ENCODE measurements at regions not wholly inside any gene's neighbourhood (a gene's known extent, or its start where the extent isn't known, plus 50 kb on each side); places are given as distances from the start of the nearest gene placed in this dataset.
A peak's percentile ranks its signal among the peaks of the same experiment; 100 is the strongest.

DNA sequence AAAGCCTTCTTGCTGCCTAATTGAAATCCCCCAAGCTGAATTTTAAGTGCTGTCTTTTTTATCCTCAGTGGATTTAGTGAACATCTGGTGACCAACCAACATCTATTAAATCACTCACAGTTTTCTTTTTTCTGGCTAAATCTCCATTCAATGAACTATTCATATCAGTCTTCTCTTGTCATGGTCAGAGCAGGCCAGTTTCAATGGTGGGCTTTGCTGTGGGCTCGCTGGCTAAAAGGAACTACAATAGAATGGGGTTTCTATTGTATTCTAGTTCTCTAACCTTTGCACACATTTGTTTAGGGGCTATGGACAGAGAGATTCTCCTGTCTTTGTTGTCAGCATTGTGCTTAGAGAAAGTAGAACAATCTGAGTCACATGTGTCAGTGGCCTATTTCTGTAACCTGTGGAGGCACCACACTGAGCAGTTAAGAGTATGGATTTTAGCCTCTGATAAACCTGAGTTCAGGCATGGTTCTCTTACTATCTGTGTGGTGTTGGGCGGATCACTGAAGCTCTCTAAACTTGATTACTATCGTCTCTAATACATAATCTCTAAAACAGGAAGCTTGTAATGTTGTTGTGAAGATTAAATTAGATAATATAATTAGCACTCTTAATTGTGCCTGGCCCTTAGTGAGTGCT, 94.2 kb upstream of the CADM1 start:
- Histone ChIP-seq H3K27me3 (ENCODE audit: control insufficient read depth, insufficient read depth, low read length, poor library complexity, severe bottlenecking) (peaks cover 47% of the 10 kb centered on the region), H3K27ac (ENCODE audit: low read depth, low read length) (no peak overlapping the region), H3K4me1 (ENCODE audit: control insufficient read depth, insufficient read depth, low read length) (peaks cover 8% of the 10 kb centered on the region), H3K9me3 (ENCODE audit: control insufficient read depth, low read length) (peaks cover 8% of the 10 kb centered on the region), H3K36me3 (ENCODE audit: control insufficient read depth, insufficient read depth, low read length) (no peaks in the 10 kb centered on the region), H3K4me3 (ENCODE audit: low read length) (no peak overlapping the region), H3K9ac (ENCODE audit: extremely low read depth, low read length, poor library complexity, severe bottlenecking) (no peak overlapping the region)
- peak; percentile 56 for DNase-seq
- Mint-ChIP-seq H3K27ac (no peak overlapping the region), H3K27me3 (ENCODE audit: insufficient read depth) (peaks cover 53% of the 10 kb centered on the region), H3K36me3 (ENCODE audit: low read depth) (no peaks in the 10 kb centered on the region), H3K4me3 (no peak overlapping the region), H3K4me1 (peaks cover 26% of the 10 kb centered on the region), H3K9me3 (no peaks in the 10 kb centered on the region)
- WGBS, 2 experiments (ENCODE audit: insufficient coverage in 1 of 2, insufficient read length in 1 of 2) = 53 to 80% methylated on average over 1 of the region's 3 CpGs
- TF ChIP-seq, protein P1, sequence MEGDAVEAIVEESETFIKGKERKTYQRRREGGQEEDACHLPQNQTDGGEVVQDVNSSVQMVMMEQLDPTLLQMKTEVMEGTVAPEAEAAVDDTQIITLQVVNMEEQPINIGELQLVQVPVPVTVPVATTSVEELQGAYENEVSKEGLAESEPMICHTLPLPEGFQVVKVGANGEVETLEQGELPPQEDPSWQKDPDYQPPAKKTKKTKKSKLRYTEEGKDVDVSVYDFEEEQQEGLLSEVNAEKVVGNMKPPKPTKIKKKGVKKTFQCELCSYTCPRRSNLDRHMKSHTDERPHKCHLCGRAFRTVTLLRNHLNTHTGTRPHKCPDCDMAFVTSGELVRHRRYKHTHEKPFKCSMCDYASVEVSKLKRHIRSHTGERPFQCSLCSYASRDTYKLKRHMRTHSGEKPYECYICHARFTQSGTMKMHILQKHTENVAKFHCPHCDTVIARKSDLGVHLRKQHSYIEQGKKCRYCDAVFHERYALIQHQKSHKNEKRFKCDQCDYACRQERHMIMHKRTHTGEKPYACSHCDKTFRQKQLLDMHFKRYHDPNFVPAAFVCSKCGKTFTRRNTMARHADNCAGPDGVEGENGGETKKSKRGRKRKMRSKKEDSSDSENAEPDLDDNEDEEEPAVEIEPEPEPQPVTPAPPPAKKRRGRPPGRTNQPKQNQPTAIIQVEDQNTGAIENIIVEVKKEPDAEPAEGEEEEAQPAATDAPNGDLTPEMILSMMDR (conservative IDR thresholded peaks at IDR 0.05) = no peak

DNA sequence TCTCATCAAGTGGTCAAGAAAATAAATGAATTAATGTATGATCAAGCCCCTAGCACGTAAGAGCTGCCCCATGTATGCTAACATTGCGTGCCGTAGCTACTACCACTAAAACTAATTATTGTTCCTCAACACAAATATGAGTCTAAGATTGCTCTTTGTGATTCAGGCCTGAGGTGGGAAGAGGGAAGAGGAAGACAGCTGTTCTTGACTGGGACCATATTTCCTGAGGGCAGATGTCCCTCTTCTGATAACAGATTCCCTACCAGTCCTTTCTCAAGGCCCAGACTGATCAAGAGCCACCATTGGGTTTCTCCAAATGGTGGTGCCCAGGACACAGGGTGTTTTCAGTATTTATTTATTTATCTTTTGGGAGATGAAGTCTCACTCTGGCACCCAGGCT, 87.2 kb upstream of the CADM1 start:
- H3K27ac Mint-ChIP-seq = no peak overlapping the region
- TF ChIP-seq, protein P1 (conservative IDR thresholded peaks at IDR 0.05) = no peak
- no peak for DNase-seq
- peaks cover 12% of the 10 kb centered on the region for H3K4me1 Mint-ChIP-seq
- WGBS, 2 experiments (ENCODE audit: insufficient coverage in 1 of 2, insufficient read length in 1 of 2) = 83 to 97% methylated on average over 1 to 3 of the region's 3 CpGs
- Histone ChIP-seq H3K36me3 (ENCODE audit: control insufficient read depth, insufficient read depth, low read length) (no peaks in the 10 kb centered on the region), H3K4me1 (ENCODE audit: control insufficient read depth, insufficient read depth, low read length) (no peaks in the 10 kb centered on the region), H3K27me3 (ENCODE audit: control insufficient read depth, insufficient read depth, low read length, poor library complexity, severe bottlenecking) (peaks cover 38% of the 10 kb centered on the region), H3K27ac (ENCODE audit: low read depth, low read length) (no peak overlapping the region), H3K9me3 (ENCODE audit: control insufficient read depth, low read length) (peaks cover 18% of the 10 kb centered on the region), H3K4me3 (ENCODE audit: low read length) (no peak overlapping the region), H3K9ac (ENCODE audit: extremely low read depth, low read length, poor library complexity, severe bottlenecking) (no peak overlapping the region)
- no peaks in the 10 kb centered on the region for H3K36me3 Mint-ChIP-seq (ENCODE audit: low read depth)
- peaks cover 17% of the 10 kb centered on the region for H3K9me3 Mint-ChIP-seq
- peaks cover 36% of the 10 kb centered on the region for H3K27me3 Mint-ChIP-seq (ENCODE audit: insufficient read depth)
- no peak overlapping the region for H3K4me3 Mint-ChIP-seq

DNA sequence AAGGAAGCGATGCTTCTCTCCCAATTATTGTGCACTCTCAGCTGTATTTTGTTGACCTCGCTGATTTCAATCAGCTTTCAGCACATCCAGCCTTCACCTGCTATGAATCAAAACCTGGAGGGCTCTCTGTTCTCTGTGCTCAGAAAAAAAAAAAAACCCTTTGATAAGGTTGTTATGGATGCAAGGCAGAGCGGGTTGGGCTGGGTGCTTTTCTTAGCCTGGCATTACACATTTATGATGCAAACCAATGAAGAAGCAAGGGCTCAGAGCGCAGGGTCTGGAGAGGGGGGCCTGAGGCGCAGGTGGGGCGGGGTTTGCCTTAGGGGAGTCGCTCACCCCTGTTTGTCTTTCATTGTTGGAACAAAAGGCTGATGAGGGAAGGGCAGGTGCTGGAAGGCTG, 86.0 kb upstream of the CADM1 start:
- no peak overlapping the region for H3K4me3 Mint-ChIP-seq
- H3K4me3 ChIP-seq (ENCODE audit: low read length) = no peak overlapping the region
- no peaks in the 10 kb centered on the region for H3K4me1 ChIP-seq (ENCODE audit: control insufficient read depth, insufficient read depth, low read length)
- H3K27ac ChIP-seq (ENCODE audit: low read depth, low read length) = no peak overlapping the region
- H3K9me3 Mint-ChIP-seq = peaks cover 17% of the 10 kb centered on the region
- WGBS, 2 experiments (ENCODE audit: insufficient coverage in 1 of 2, insufficient read length in 1 of 2) = 90 to 92% methylated on average over 6 to 7 of the region's 7 CpGs
- peaks cover 18% of the 10 kb centered on the region for H3K9me3 ChIP-seq (ENCODE audit: control insufficient read depth, low read length)
- H3K4me1 Mint-ChIP-seq = peaks cover 12% of the 10 kb centered on the region
- H3K36me3 ChIP-seq (ENCODE audit: control insufficient read depth, insufficient read depth, low read length) = no peaks in the 10 kb centered on the region
- H3K36me3 Mint-ChIP-seq (ENCODE audit: low read depth) = no peaks in the 10 kb centered on the region
- DNase-seq = no peak
- no peak overlapping the region for H3K9ac ChIP-seq (ENCODE audit: extremely low read depth, low read length, poor library complexity, severe bottlenecking)
- H3K27ac Mint-ChIP-seq = no peak overlapping the region
- TF ChIP-seq, protein P1 (conservative IDR thresholded peaks at IDR 0.05) = no peak
- peaks cover 29% of the 10 kb centered on the region for H3K27me3 Mint-ChIP-seq (ENCODE audit: insufficient read depth)
- H3K27me3 ChIP-seq (ENCODE audit: control insufficient read depth, insufficient read depth, low read length, poor library complexity, severe bottlenecking) = peaks cover 28% of the 10 kb centered on the region

Measured in endodermal cell (in vitro differentiated cells).